Retinal pigment epithelial cell (primary cell): ENCODE measurements at regions not wholly inside any gene's neighbourhood (a gene's known extent, or its start where the extent isn't known, plus 50 kb on each side); places are given as distances from the start of the nearest gene placed in this dataset.
"Not testable (repeated sequence)": the region's sequence is repeated elsewhere in the genome, so short reads cannot be mapped to it uniquely, and the experiment has no call there.

Experiments used
- DNase-seq: peaks from one replicate; pipeline ENCODE4 v3.0.0-alpha.2; 2010; ENCODE audit warnings: low read depth
- H3K4me3 ChIP-seq: 2 replicates; pipeline ENCODE4 v1.5.1; 2011; ENCODE audit warnings: mild to moderate bottlenecking, low read length, control low read depth, moderate library complexity
- TF ChIP-seq, protein P1 (sequence below): conservative IDR thresholded peaks from 2 replicates; pipeline ENCODE4 v1.5.1; 2011; ENCODE audit warnings: low read depth, low read length, control low read depth, inconsistent platforms

DNA sequence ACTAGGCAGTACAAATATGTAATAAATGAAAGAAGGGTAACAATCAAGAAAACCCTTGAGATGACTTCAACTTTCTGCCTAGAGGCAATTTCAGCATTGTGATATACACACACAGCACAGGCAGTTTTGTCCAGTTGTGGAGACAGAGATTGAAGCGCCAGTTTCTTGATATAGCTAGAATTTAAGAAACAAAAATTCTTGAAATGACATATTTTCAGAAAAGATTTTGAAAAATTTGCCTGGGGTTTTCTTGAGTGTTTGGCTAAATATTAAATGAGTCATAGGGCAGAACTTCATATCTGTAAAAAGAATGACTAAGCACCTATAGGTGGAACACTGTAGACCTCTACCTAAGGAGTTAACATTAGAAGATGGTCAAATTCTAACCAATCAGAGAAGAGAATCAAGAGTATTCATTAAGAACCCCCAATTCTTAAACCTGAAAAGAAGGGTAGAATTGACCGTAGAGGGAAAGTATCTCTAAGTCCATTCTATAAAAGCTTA, 1266.8 kb upstream of the TMEFF2 start:
- TF ChIP-seq, protein P1, sequence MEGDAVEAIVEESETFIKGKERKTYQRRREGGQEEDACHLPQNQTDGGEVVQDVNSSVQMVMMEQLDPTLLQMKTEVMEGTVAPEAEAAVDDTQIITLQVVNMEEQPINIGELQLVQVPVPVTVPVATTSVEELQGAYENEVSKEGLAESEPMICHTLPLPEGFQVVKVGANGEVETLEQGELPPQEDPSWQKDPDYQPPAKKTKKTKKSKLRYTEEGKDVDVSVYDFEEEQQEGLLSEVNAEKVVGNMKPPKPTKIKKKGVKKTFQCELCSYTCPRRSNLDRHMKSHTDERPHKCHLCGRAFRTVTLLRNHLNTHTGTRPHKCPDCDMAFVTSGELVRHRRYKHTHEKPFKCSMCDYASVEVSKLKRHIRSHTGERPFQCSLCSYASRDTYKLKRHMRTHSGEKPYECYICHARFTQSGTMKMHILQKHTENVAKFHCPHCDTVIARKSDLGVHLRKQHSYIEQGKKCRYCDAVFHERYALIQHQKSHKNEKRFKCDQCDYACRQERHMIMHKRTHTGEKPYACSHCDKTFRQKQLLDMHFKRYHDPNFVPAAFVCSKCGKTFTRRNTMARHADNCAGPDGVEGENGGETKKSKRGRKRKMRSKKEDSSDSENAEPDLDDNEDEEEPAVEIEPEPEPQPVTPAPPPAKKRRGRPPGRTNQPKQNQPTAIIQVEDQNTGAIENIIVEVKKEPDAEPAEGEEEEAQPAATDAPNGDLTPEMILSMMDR, result no peak
- no peak for DNase-seq
- H3K4me3 ChIP-seq, result no peak overlapping the region

DNA sequence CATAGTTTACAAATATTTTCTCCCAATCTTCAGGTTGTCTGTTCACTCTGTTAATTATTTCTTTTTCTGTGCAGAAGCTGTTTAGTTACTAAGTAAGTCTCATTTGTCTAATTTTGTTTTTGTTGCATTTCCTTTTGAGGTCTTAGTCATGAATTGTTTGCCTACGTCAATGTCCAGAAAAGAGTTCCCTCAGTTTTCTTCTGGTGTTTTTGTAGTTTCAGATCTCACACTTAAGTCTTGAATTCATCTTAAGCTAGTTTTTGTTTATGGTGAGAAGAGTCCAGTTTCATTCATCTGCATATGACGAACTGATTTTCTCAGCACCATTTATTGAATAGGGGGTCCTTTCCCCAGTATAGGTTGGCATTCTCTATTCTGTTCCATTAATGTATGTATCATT, 1252.2 kb upstream of the TMEFF2 start:
- DNase-seq, result no peak
- TF ChIP-seq, protein P1, result no peak
- H3K4me3 ChIP-seq, result no peak overlapping the region

DNA sequence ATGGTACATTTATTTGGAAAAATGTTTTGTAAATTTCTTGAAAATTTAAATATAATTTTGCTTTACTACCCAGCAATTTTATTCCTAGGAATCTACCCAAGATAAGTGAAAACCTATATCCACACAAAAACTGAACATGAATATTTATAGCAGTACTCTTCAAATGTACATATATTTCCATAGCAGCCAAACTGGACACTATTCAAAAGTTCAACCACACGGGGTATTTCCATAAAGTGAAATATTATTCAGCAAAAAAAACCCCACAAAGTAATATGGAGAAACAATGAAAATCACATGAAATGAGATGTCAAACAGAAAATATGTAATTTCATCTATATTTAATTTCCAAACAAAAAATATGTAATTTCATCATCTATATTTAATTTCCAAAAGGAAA, 1247.6 kb upstream of the TMEFF2 start:
- H3K4me3 ChIP-seq, result no peak overlapping the region
- TF ChIP-seq, protein P1, result no peak
- no peak for DNase-seq

DNA sequence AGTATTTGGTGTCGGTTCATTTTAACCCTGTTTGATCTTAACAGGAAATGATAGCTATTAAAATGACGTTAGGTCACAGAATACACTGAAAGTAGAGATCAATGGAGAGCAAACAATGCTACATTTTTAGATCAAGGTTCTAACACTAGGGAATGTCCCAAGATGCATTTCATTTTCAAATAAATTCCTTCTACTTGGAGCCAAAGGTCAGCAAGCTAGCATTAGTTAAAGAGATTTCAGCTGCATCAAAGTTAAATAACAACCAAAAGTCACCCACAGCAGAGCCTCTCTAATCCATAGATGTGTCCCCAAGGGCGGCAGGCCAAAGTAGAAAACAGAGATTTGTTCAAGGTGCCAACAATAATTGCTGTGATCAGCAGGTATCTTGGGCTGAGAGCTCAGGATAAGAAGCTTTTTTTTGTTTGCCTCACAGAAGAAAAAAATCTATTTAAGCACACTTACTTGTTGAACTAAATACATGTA, 1233.6 kb upstream of the TMEFF2 start:
- no peak for DNase-seq
- no peak overlapping the region for H3K4me3 ChIP-seq
- TF ChIP-seq, protein P1, result no peak

DNA sequence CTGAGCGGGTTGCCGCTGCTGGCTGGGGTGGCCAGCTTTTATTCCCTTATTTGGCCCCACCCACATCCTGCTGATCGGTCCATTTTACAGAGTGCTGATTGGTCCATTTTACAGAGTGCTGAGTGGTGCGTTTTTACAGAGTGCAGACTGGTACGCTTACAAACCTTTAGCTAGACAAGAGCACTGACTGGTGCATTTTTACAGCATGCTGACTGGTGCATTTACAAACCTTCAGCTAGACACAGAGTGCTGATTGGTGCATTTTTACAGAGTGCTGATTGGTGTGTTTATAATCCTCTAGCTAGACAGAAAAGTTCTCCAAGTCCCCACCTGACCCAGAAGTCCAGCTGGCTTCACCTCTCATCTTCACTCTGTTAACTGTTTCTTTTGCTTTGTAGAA, 1217.6 kb upstream of the TMEFF2 start:
- DNase-seq, H3K4me3 ChIP-seq: not testable (repeated sequence)

DNA sequence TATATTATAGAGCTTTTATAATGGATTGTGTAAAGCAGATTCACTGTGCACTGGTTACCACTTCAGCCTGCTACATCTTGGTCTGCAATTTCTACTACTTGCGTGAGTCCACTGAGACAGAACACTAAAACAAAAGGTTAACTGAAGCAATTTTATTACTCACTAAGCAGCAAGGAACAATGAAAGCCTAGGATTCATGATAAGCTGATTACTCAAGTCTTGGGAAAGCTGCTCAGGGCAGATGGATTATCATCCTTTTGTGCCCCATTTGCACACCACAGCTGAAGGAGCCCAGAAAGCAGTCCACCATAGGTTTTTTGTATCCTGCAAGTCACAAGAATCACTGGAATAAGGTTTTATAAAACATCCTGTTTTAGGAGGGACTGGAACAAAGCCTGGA, 1215.2 kb upstream of the TMEFF2 start:
- peak; percentile 27 for DNase-seq
- TF ChIP-seq, protein P1, result no peak
- H3K4me3 ChIP-seq, result no peak overlapping the region

DNA sequence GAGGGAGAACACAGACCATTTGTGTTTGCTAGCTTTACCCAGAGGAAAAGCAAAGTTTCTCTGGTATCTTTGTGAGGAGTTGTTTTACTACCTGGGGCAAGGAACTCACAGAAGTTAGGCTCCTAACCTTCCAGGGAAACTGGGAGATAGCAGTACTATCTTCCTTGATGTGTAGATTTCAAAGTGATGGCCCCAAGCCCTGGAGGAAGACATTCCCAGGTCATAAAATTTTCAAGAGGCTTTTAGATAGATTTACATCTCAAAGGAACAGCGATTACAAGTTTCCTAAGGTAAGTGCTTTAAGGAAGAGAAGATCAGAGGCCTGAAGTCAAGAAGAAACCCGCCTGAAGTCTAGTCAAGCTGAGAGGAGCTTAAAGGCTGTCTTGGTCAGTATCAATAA, 1187.8 kb upstream of the TMEFF2 start:
- TF ChIP-seq, protein P1, result no peak
- no peak for DNase-seq
- H3K4me3 ChIP-seq, result no peak overlapping the region

DNA sequence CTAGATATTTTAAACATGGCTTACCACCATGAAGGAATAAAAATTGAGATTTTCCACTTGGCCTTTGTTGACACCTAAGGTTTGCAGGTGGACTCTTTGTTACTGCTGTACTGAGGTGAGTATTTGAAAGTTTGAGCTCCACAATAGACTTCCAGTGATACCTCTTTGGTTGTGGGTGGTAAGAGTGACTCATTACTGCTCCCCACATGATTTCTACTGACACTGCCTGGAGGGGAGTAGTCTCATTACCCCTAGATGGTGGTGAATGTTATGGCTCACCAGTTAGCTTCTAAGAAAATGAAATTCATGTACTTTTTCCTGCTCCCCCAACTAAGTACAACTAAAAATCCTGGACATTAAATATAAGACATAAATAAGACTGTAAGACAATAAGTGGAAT, 1183.1 kb upstream of the TMEFF2 start:
- H3K4me3 ChIP-seq, result no peak overlapping the region
- no peak for DNase-seq
- TF ChIP-seq, protein P1, result no peak
